WERI-Rb-1 (cell line): ENCODE measurements at regions not wholly inside any gene's neighbourhood (a gene's known extent, or its start where the extent isn't known, plus 50 kb on each side); places are given as distances from the start of the nearest gene placed in this dataset.

ENCODE experiments used
- DNase-seq: peaks from one replicate; pipeline ENCODE4 v3.0.0-alpha.2; 2020
- H3K27ac ChIP-seq: fragments of 250-450 bp; sonication (Bioruptor Pico); 2 replicates; pipeline ENCODE4 v1.5.1; 2020; ENCODE audit warnings: mild to moderate bottlenecking, moderate library complexity
- H3K27me3 ChIP-seq: fragments of 250-450 bp; sonication (Bioruptor Pico); 2 replicates; pipeline ENCODE4 v1.5.1; 2021; ENCODE audit warnings: mild to moderate bottlenecking, low read depth, moderate library complexity; ENCODE audit not compliant: insufficient read depth, severe bottlenecking
- H3K36me3 ChIP-seq: fragments of 250-450 bp; sonication (Bioruptor Pico); 2 replicates; pipeline ENCODE4 v1.5.1; 2020; ENCODE audit warnings: mild to moderate bottlenecking, moderate library complexity
- H3K4me3 ChIP-seq: 2 replicates; pipeline ENCODE4 v1.5.1; 2011; ENCODE audit warnings: low read depth, mild to moderate bottlenecking, control low read depth, low read length
- H3K9me3 ChIP-seq: fragments of 250-450 bp; sonication (Bioruptor Pico); 2 replicates; pipeline ENCODE4 v1.5.1; 2021; ENCODE audit warnings: mild to moderate bottlenecking, moderate library complexity; ENCODE audit not compliant: severe bottlenecking
- TF ChIP-seq, protein P1 (sequence below): IDR thresholded peaks from 2 replicates; pipeline ENCODE4 v1.5.1; 2011; ENCODE audit warnings: low read depth, mild to moderate bottlenecking, control low read depth, inconsistent platforms, low read length

DNA sequence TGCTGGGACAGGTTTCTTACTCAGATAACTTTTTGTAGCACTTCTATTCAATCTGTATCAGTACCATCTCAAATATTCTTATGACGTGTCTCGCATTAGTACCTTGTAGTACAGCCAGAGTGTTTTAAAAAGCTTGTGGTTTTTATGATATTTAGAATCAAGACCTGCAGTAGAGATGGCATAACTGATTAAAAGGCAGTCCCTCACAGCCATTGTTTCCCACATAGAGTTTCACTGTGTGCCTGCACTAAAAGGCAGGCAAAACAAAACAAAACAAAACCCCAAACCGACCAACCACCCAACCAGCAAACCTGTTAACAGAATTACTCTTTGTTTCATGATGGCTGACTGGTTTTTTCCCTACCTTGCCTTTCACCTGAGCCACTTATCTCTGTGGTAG, 221.3 kb upstream of the DGKB start:
- no peak for DNase-seq
- TF ChIP-seq, protein P1, sequence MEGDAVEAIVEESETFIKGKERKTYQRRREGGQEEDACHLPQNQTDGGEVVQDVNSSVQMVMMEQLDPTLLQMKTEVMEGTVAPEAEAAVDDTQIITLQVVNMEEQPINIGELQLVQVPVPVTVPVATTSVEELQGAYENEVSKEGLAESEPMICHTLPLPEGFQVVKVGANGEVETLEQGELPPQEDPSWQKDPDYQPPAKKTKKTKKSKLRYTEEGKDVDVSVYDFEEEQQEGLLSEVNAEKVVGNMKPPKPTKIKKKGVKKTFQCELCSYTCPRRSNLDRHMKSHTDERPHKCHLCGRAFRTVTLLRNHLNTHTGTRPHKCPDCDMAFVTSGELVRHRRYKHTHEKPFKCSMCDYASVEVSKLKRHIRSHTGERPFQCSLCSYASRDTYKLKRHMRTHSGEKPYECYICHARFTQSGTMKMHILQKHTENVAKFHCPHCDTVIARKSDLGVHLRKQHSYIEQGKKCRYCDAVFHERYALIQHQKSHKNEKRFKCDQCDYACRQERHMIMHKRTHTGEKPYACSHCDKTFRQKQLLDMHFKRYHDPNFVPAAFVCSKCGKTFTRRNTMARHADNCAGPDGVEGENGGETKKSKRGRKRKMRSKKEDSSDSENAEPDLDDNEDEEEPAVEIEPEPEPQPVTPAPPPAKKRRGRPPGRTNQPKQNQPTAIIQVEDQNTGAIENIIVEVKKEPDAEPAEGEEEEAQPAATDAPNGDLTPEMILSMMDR = no peak
- Histone ChIP-seq H3K4me3 (no peak overlapping the region), H3K36me3 (no peaks in the 10 kb centered on the region), H3K27ac (no peak overlapping the region), H3K27me3 (no peaks in the 10 kb centered on the region), H3K9me3 (no peaks in the 10 kb centered on the region)

- DNase-seq = no peak
- H3K27me3 ChIP-seq = no peaks in the 10 kb centered on the region
- no peaks in the 10 kb centered on the region for H3K36me3 ChIP-seq
- H3K9me3 ChIP-seq = no peaks in the 10 kb centered on the region
- H3K27ac ChIP-seq = no peak overlapping the region
- TF ChIP-seq, protein P1 = no peak
- H3K4me3 ChIP-seq = no peak overlapping the region
Measured at GRCh38 chr7:15113752-15114151, 211.2 kb upstream of the DGKB start.

GRCh38 chr7:15105711-15106110, 203.2 kb upstream of the DGKB start:
- no peak for DNase-seq
- H3K27me3 ChIP-seq = no peaks in the 10 kb centered on the region
- no peak overlapping the region for H3K4me3 ChIP-seq

DNA sequence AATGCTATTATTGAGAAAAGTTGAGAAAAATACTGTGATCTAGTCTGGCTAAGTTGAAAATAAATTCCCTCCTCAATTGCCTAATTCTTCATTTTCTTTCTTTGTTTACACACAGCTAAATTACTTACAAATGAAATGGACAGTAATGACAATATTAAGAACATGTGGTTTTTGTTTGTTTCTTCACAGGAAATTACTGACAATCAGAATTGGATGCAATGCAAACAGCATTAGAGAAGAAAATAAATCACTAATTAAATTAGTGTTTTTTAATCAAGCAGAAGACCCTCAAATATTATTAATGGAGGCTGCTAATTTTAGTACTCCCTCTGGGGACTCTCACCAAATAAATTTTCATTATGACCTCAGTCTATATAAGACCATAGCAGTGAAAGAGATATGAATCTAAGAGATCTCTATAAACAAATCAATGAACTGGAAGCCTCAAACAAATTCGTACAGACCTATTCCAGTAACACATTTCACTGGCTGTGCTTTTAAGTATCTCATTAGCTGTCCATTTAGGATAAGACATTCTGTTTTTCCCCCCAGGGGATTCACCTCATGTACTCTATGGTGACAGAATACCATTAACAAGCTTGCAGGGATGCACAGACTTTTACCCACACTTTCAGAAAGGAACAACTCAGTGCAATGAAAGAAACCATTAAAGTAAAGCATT, 202.0 kb upstream of the DGKB start:
- no peak for DNase-seq
- no peaks in the 10 kb centered on the region for H3K27me3 ChIP-seq
- TF ChIP-seq, protein P1 = no peak
- no peaks in the 10 kb centered on the region for H3K9me3 ChIP-seq
- H3K4me3 ChIP-seq = no peak overlapping the region
- no peak overlapping the region for H3K27ac ChIP-seq
- H3K36me3 ChIP-seq = no peaks in the 10 kb centered on the region

More at GRCh38 chr7:15105711-15106110, 203.2 kb upstream of the DGKB start:
- Histone ChIP-seq H3K36me3 (no peaks in the 10 kb centered on the region), H3K9me3 (no peaks in the 10 kb centered on the region), H3K27ac (no peak overlapping the region)
- TF ChIP-seq, protein P1 = no peak

GRCh38 chr7:15099074-15099473, 196.5 kb upstream of the DGKB start:
- Histone ChIP-seq H3K27me3 (no peaks in the 10 kb centered on the region), H3K36me3 (no peaks in the 10 kb centered on the region), H3K27ac (no peak overlapping the region), H3K4me3 (no peak overlapping the region), H3K9me3 (no peaks in the 10 kb centered on the region)
- TF ChIP-seq, protein P1 = no peak
- no peak for DNase-seq

- no peak for DNase-seq
- no peaks in the 10 kb centered on the region for H3K36me3 ChIP-seq
- TF ChIP-seq, protein P1 = no peak
- no peak overlapping the region for H3K27ac ChIP-seq
- no peaks in the 10 kb centered on the region for H3K27me3 ChIP-seq
- no peaks in the 10 kb centered on the region for H3K9me3 ChIP-seq
- no peak overlapping the region for H3K4me3 ChIP-seq
Measured at GRCh38 chr7:15096853-15097252, 194.3 kb upstream of the DGKB start.
